CD4-positive, alpha-beta memory T cell (primary cell): ENCODE measurements at regions not wholly inside any gene's neighbourhood (a gene's known extent, or its start where the extent isn't known, plus 50 kb on each side); places are given as distances from the start of the nearest gene placed in this dataset.

Source experiments
- CTCF ChIA-PET: fragments of 350-600 bp; sonication (Branson Sonifier 250); formaldehyde crosslinking; loops from one replicate; lab custom pipeline; 2021; ENCODE audit warnings: inconsistent platforms; ENCODE audit not compliant: partially characterized antibody; lab: Charles Lee
- POLR2A ChIA-PET: fragments of 350-600 bp; sonication (Branson Sonifier 250); formaldehyde crosslinking; loops from one replicate; lab custom pipeline; 2021; ENCODE audit not compliant: partially characterized antibody; lab: Charles Lee
- DNase-seq, 5 donors: peaks; one replicate each; pipeline versions ENCODE4 v3.0.0 to v3.0.0-alpha.2; 2020 to 2022; ENCODE audit warnings: mixed read lengths in 1 of 5
- H3K27ac ChIP-seq: one replicate; pipeline ENCODE4 v1.7.0; 2013; ENCODE audit warnings: low read depth, low read length
- H3K27me3 ChIP-seq: 2 replicates; pipeline ENCODE4 v1.7.0; 2013; ENCODE audit warnings: mild to moderate bottlenecking, low read length, moderate library complexity; ENCODE audit not compliant: insufficient read depth
- H3K36me3 ChIP-seq: 2 replicates; pipeline ENCODE4 v1.7.0; 2013; ENCODE audit warnings: mild to moderate bottlenecking, low read length, moderate library complexity; ENCODE audit not compliant: insufficient read depth
- H3K4me1 ChIP-seq: 2 replicates; pipeline ENCODE4 v1.7.0; 2013; ENCODE audit warnings: mild to moderate bottlenecking, low read length, moderate library complexity; ENCODE audit not compliant: insufficient read depth
- H3K4me3 ChIP-seq, 2 donors: one replicate each; pipeline ENCODE4 v1.7.0; 2013; ENCODE audit warnings: low read length in 2 of 2, mild to moderate bottlenecking in 1 of 2
- H3K9me3 ChIP-seq, 2 donors: one replicate each; pipeline ENCODE4 v1.7.0; 2013; ENCODE audit warnings: low read length in 2 of 2, control low read depth in 1 of 2; ENCODE audit not compliant: control insufficient read depth in 1 of 2
- H3K27ac Mint-ChIP-seq, 7 donors: one replicate each; pipeline ENCODE4 v1.8.0; 2020 to 2021; ENCODE audit warnings: mixed read lengths in 7 of 7, mild to moderate bottlenecking in 6 of 7, inconsistent platforms in 3 of 7, moderate library complexity in 3 of 7
- H3K27me3 Mint-ChIP-seq, 2 donors: one replicate each; pipeline ENCODE4 v1.8.0; 2020 to 2021; ENCODE audit warnings: mixed read lengths in 2 of 2
- H3K36me3 Mint-ChIP-seq, 2 donors: one replicate each; pipeline ENCODE4 v1.8.0; 2020 to 2021; ENCODE audit warnings: mixed read lengths in 2 of 2, inconsistent platforms in 1 of 2, mild to moderate bottlenecking in 1 of 2
- H3K4me1 Mint-ChIP-seq, 4 donors: one replicate each; pipeline ENCODE4 v1.8.0; 2020 to 2021; ENCODE audit warnings: mixed read lengths in 4 of 4, mild to moderate bottlenecking in 1 of 4
- H3K4me3 Mint-ChIP-seq, 8 donors: one replicate each; pipeline ENCODE4 v1.8.0; 2020 to 2021; ENCODE audit warnings: mixed read lengths in 8 of 8, mild to moderate bottlenecking in 7 of 8, moderate library complexity in 6 of 8, inconsistent platforms in 3 of 8
- H3K9me3 Mint-ChIP-seq, 8 donors: one replicate each; pipeline ENCODE4 v1.8.0; 2020 to 2021; ENCODE audit warnings: mixed read lengths in 8 of 8, mild to moderate bottlenecking in 5 of 8, inconsistent platforms in 3 of 8, moderate library complexity in 1 of 8
- intact Hi-C: fragments of 100-400 bp; cut with micrococcal nuclease; formaldehyde crosslinking; loops from one replicate; pipeline ENCODE4 v1.15.1; 2023

DNA sequence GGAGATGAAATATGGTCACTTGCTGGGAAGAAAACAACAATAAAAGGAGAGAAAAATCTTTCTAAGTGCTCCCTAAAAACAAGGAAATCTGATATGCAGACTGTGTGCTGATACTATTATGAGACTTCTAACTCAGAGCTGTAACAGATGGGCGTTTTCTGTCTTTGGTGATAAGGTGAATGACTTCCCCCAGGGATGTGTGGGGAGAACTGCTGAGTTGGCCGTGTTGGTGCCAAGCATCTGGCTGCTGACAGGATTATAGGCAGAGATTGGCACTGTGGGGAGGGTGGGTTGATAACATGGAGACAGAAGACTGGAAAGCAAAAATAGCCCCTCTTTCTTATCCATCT lies 438.5 kb upstream of the PLXNA2 start:
- Mint-ChIP-seq H3K4me3 (no peak overlapping the region), H3K27me3 (peaks cover 5 to 6% of the 10 kb centered on the region in 2 donors), H3K9me3 (peaks cover 0 to 3% (median 0%) of the 10 kb centered on the region in 8 donors), H3K36me3 (no peaks in the 10 kb centered on the region), H3K27ac (no peak overlapping the region), H3K4me1 (no peaks in the 10 kb centered on the region)
- Histone ChIP-seq H3K36me3 (no peaks in the 10 kb centered on the region), H3K27me3 (no peaks in the 10 kb centered on the region), H3K27ac (no peak overlapping the region), H3K4me3 (no peak overlapping the region), H3K9me3 (no peaks in the 10 kb centered on the region), H3K4me1 (no peaks in the 10 kb centered on the region)
- DNase-seq, result no peak
- intact Hi-C loops, result no loop called here
- CTCF ChIA-PET, result no interaction called here
- POLR2A ChIA-PET, result no interaction called here

DNA sequence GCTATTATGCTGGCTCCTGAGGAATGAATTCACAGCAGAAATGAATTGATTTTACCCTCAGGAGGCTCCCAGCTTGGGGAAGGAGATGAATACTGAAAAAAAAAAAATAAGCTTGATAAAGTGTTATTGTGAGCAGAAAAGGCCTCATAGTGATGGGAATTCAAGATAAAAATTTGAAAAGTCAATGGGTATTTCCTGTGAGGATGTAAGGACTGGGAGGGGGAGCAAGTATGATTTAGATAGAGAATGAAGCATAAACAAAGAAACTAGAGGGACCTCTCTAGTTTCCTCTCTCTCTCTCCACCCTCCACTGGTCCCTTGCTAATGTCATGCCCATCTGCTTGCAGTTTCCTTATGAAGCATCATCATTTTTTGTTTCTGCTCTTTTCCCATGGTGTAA lies 439.0 kb upstream of the PLXNA2 start:
- no peak overlapping the region for H3K4me3 ChIP-seq
- no peaks in the 10 kb centered on the region for H3K36me3 ChIP-seq
- H3K27me3 ChIP-seq, result no peaks in the 10 kb centered on the region
- Mint-ChIP-seq H3K9me3 (peaks cover 0 to 3% (median 0%) of the 10 kb centered on the region in 8 donors), H3K36me3 (no peaks in the 10 kb centered on the region), H3K27ac (no peak overlapping the region), H3K27me3 (peaks cover 5 to 6% of the 10 kb centered on the region in 2 donors), H3K4me3 (no peak overlapping the region), H3K4me1 (no peaks in the 10 kb centered on the region)
- intact Hi-C loops, result no loop called here
- DNase-seq, result no peak
- ChIA-PET POLR2A (no interaction called here), CTCF (no interaction called here)
- H3K27ac ChIP-seq, result no peak overlapping the region
- no peaks in the 10 kb centered on the region for H3K4me1 ChIP-seq
- H3K9me3 ChIP-seq, result no peaks in the 10 kb centered on the region

DNA sequence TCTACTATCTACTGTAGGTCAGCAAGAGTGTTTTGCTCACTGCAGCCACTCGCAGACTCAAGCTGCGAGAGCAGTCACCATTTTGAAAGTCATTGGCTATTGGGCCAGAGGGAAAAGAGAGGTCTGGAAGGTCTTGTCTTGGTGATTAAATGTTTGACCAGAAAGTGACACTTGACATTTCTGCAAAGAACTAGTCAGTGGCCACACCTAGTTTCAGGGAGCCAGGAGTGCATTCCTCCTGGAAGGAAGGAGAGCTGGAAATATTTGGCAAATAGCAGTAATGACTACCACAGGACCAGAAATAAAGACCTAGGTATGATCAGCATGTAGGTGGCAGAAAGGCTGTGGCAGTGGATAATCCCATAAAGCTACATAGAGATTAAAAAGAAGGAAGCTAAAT lies 440.0 kb upstream of the PLXNA2 start:
- no peaks in the 10 kb centered on the region for H3K4me1 Mint-ChIP-seq
- POLR2A ChIA-PET, result no interaction called here
- no peaks in the 10 kb centered on the region for H3K36me3 ChIP-seq
- no peaks in the 10 kb centered on the region for H3K36me3 Mint-ChIP-seq
- H3K4me3 Mint-ChIP-seq, result no peak overlapping the region
- peaks cover 4 to 5% of the 10 kb centered on the region in 2 donors for H3K27me3 Mint-ChIP-seq
- no peaks in the 10 kb centered on the region for H3K9me3 ChIP-seq
- H3K9me3 Mint-ChIP-seq, result peaks cover 0 to 1% (median 0%) of the 10 kb centered on the region in 8 donors
- intact Hi-C loops, result no loop called here
- H3K4me3 ChIP-seq, result no peak overlapping the region
- CTCF ChIA-PET, result no interaction called here
- no peak for DNase-seq
- H3K27me3 ChIP-seq, result no peaks in the 10 kb centered on the region
- no peak overlapping the region for H3K27ac Mint-ChIP-seq
- no peak overlapping the region for H3K27ac ChIP-seq
- H3K4me1 ChIP-seq, result no peaks in the 10 kb centered on the region

DNA sequence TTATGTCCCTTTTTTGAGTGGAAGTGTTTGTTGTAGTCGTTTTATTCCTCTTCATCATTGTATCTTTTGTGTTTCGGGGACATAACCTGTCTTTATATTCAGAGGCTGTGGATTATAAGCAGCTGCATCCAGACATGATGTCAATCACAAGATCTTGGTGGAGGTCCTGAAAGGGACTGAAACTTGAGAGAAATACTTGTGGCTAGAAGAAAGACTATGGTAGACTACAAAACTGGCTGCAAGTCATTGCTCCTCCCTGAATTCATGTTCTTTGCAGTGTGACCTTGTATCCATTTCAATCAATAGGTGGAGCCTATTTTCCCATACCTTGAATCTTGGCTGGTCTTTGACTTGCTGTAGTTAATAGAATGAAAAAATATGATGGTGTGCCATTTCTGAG lies 442.4 kb upstream of the PLXNA2 start:
- Histone ChIP-seq H3K27me3 (no peaks in the 10 kb centered on the region), H3K27ac (no peak overlapping the region), H3K36me3 (no peaks in the 10 kb centered on the region), H3K9me3 (no peaks in the 10 kb centered on the region), H3K4me1 (no peaks in the 10 kb centered on the region), H3K4me3 (no peak overlapping the region)
- ChIA-PET CTCF (no interaction called here), POLR2A (no interaction called here)
- H3K9me3 Mint-ChIP-seq, result peaks cover 0 to 6% (median 1%) of the 10 kb centered on the region in 8 donors
- H3K36me3 Mint-ChIP-seq, result no peaks in the 10 kb centered on the region
- no peaks in the 10 kb centered on the region for H3K4me1 Mint-ChIP-seq
- H3K27ac Mint-ChIP-seq, result no peak overlapping the region
- H3K4me3 Mint-ChIP-seq, result no peak overlapping the region
- peaks cover 5 to 6% of the 10 kb centered on the region in 2 donors for H3K27me3 Mint-ChIP-seq
- DNase-seq, result no peak
- intact Hi-C loops, result no loop called here

DNA sequence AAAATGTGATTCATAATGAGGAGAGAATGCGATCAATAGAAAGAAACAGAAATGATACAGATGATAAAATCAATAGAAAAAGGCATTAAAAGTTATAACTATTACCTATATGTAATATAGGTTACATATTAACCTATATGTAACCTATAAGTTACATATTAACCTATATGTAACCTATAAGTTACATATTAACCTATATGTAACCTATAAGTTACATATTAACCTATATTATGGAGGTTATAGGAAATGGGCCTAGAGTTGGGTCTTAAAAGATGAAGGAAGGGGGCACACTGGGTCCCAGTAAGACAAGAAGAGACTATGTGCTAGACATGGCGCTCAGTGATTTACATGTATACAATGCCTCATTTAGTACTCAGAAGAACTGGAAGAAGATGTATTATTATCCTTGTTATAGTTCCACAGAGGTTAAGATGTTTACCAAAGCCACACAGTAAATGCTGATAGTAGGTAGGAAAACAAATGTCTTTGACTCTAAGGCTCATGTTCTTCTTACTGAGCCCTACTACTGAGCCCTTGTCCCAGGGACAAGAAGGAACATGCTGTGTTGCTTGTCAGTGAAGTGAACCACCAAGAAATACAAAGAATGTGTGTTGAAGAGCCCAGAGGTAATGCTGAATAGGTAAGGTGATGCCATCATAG lies 444.6 kb upstream of the PLXNA2 start:
- Histone ChIP-seq H3K27ac (no peak overlapping the region), H3K4me1 (no peaks in the 10 kb centered on the region), H3K27me3 (no peaks in the 10 kb centered on the region), H3K9me3 (no peaks in the 10 kb centered on the region), H3K4me3 (no peak overlapping the region), H3K36me3 (no peaks in the 10 kb centered on the region)
- intact Hi-C loops, result no loop called here
- Mint-ChIP-seq H3K27me3 (peaks cover 1 to 6% of the 10 kb centered on the region in 2 donors), H3K36me3 (no peaks in the 10 kb centered on the region), H3K4me1 (no peaks in the 10 kb centered on the region), H3K27ac (no peak overlapping the region), H3K4me3 (no peak overlapping the region), H3K9me3 (peaks cover 0 to 11% (median 1%) of the 10 kb centered on the region in 8 donors)
- DNase-seq, result no peak
- ChIA-PET CTCF (no interaction called here), POLR2A (no interaction called here)

DNA sequence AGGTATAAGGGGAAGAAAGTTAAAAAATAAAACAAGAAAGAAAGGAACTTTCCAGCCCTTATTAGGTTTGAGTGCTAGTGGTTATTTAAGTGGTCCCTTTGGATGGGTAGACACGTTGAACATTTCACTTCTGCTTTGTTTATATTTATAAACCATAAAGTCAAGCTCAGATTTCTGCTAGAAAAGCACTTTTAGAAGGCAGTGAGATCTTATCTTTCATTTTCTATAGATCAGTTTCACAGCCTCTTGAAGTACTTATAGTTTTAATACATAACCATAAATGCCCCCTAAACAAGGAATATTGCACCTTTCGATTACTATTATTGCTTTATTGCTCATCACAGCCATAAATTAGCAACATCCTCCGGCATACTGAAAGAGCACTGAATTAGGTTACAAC lies 446.8 kb upstream of the PLXNA2 start:
- ChIA-PET CTCF (no interaction called here), POLR2A (no interaction called here)
- no peaks in the 10 kb centered on the region for H3K27me3 ChIP-seq
- intact Hi-C loops, result no loop called here
- no peaks in the 10 kb centered on the region for H3K9me3 ChIP-seq
- H3K36me3 Mint-ChIP-seq, result no peaks in the 10 kb centered on the region
- no peaks in the 10 kb centered on the region for H3K4me1 ChIP-seq
- no peak overlapping the region for H3K4me3 ChIP-seq
- H3K27ac ChIP-seq, result no peak overlapping the region
- no peaks in the 10 kb centered on the region for H3K36me3 ChIP-seq
- H3K4me1 Mint-ChIP-seq, result no peaks in the 10 kb centered on the region
- no peak overlapping the region for H3K27ac Mint-ChIP-seq
- no peak for DNase-seq
- no peak overlapping the region for H3K4me3 Mint-ChIP-seq
- H3K9me3 Mint-ChIP-seq, result peaks cover 0 to 10% (median 1%) of the 10 kb centered on the region in 8 donors
- H3K27me3 Mint-ChIP-seq, result peaks cover 1% of the 10 kb centered on the region in 2 donors

DNA sequence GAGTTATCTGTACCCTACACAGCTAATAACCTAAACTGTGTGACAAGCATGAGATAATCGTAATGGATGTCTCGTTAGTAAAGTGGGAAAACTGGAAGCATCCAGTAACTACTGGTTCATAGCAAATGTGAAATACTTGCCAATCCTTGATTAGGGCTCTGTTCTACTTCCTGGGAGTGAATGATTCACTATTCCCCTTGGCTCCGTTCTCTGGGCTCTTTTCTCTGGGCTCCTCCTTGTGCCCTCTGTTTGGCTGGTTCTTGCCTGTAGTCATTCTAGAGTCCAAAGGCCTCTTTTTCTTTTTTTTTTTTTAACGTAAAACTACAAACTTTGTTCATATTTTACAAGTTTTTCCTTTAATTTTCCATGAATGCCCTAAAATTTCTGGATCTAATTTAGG lies 465.8 kb upstream of the PLXNA2 start:
- ChIA-PET CTCF (no interaction called here), POLR2A (no interaction called here)
- no peaks in the 10 kb centered on the region for H3K4me1 Mint-ChIP-seq
- Histone ChIP-seq H3K27ac (no peak overlapping the region), H3K4me3 (no peak overlapping the region), H3K27me3 (no peaks in the 10 kb centered on the region), H3K4me1 (no peaks in the 10 kb centered on the region), H3K36me3 (no peaks in the 10 kb centered on the region), H3K9me3 (no peaks in the 10 kb centered on the region)
- H3K4me3 Mint-ChIP-seq, result no peak overlapping the region
- no peak overlapping the region for H3K27ac Mint-ChIP-seq
- intact Hi-C loops, result no loop called here
- DNase-seq, result no peak
- H3K9me3 Mint-ChIP-seq, result peaks cover 0 to 6% (median 0%) of the 10 kb centered on the region in 8 donors
- H3K36me3 Mint-ChIP-seq, result no peaks in the 10 kb centered on the region
- H3K27me3 Mint-ChIP-seq, result no peaks in the 10 kb centered on the region

DNA sequence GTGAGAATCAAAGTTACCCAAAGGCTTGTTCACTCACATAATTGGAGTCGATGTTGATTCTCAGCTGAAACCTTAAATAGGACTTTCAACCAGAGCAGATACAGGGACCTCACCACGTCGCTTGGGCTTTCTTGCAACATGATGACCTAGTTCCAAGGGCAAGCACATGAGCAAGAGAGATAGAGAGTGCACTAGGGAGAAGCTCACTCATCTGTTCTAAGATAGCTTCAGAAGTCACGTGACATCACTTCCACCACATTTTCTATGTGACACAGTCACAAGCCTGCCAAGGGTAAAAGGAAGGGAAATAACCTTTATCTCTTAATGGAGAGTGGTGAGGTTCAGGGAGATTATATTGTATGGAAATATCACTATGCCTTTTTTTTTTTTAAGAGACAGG lies 470.1 kb upstream of the PLXNA2 start:
- H3K27ac ChIP-seq, result no peak overlapping the region
- peaks cover 0 to 4% (median 2%) of the 10 kb centered on the region in 8 donors for H3K9me3 Mint-ChIP-seq
- H3K4me3 Mint-ChIP-seq, result no peak overlapping the region
- DNase-seq, result no peak
- H3K4me1 Mint-ChIP-seq, result no peaks in the 10 kb centered on the region
- ChIA-PET CTCF (no interaction called here), POLR2A (no interaction called here)
- H3K27ac Mint-ChIP-seq, result no peak overlapping the region
- H3K36me3 Mint-ChIP-seq, result no peaks in the 10 kb centered on the region
- H3K4me1 ChIP-seq, result no peaks in the 10 kb centered on the region
- intact Hi-C loops, result no loop called here
- no peaks in the 10 kb centered on the region for H3K27me3 ChIP-seq
- H3K27me3 Mint-ChIP-seq, result peaks cover 1 to 4% of the 10 kb centered on the region in 2 donors
- H3K36me3 ChIP-seq, result no peaks in the 10 kb centered on the region
- H3K4me3 ChIP-seq, result no peak overlapping the region
- no peaks in the 10 kb centered on the region for H3K9me3 ChIP-seq
